H54 (cell line): ENCODE measurements at regions not wholly inside any gene's neighbourhood (a gene's known extent, or its start where the extent isn't known, plus 50 kb on each side); places are given as distances from the start of the nearest gene placed in this dataset.

ENCODE experiments used
- DNase-seq: peaks from one replicate; pipeline ENCODE4 v3.0.0; 2011; ENCODE audit warnings: low spot score, mixed read lengths; ENCODE audit not compliant: insufficient read length
- FAIRE-seq: peaks from 3 replicates; lab custom pipeline; 2011; peaks lifted over from hg19 to GRCh38; lab: Jason Lieb, UNC
- POLR2A ChIP-seq: IDR thresholded peaks from 2 replicates; pipeline ENCODE4 v1.6.1; 2011; ENCODE audit warnings: low read depth, mild to moderate bottlenecking, low read length

DNA sequence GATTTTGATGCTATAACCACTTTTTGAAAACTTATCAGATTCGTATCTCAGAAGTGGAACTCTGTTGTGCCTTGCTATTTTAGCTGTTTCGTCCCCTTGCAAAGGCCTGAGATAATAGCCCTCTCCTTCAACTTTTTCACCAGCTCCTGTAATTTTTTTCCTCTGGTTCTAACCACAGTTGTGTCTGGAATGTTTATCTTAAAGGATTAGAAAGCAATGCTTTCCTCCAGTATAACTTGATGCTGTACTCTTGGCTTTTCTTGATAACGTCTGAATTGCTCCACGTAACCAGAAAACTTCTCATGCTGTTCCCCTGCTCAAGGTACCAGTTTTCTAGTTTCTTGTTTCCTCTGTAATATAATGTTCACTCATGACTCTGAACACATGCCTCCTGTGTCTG lies 209.4 kb downstream of the DTWD2 start:
- no peak for TF ChIP-seq POLR2A
- DNase-seq: no peak
- FAIRE-seq: no peak

DNA sequence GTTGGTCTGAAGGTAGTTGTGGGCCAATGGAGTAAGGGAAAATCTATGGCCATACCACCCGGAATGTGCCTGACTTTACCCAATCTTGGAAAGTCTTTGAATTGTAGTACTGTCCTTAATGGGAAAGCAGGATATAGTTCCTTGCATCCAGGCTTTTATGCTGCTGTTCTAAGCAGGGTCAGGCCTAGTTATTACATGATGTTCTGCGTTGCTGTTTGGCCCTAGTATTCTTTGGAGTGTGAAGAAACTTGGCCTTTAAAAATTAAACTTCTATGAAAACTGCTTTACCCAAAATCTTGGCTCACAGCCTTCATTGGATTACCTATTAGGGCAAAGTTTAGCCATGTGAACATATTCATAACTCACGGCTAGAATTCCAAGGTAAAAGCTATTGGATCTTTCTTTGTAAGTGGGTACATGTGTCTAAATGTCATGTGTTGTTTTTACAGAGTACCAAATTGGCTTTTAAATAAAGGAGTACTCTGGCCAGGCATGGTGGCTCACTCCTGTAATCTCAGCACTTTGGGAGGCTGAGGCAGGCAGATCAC lies 211.1 kb downstream of the DTWD2 start:
- TF ChIP-seq POLR2A: no peak
- FAIRE-seq: no peak

DNA sequence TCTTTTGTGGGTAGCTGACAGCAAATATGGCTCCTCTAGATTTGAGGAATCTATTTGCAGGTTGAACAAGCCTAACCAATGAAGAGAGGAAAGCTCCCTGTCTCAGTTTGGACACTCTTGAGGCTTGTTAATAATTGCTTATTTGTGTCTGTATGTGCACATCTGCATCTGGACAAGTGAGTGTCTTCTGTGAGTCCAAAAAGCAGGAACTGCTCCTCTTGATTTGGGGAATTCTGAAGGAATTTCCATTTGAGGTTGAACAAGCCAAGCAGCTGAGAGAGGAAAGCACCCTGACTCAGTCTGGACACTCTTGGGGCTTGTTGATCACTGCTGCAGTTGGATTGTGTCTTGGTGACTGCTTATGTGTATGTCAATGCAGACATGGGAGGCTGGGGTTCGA lies 211.6 kb downstream of the DTWD2 start:
- FAIRE-seq (no peak), DNase-seq (no peak)
- TF ChIP-seq POLR2A: no peak

More for the DNA sequence above, 211.1 kb downstream of the DTWD2 start:
- no peak for DNase-seq

- FAIRE-seq (no peak), DNase-seq (no peak)
- no peak for TF ChIP-seq POLR2A
Measured at GRCh38 chr5:118775790-118776499, 212.4 kb downstream of the DTWD2 start.

- FAIRE-seq: no peak
- no peak for DNase-seq
- TF ChIP-seq POLR2A: no peak
Measured at GRCh38 chr5:118768607-118769175, 219.7 kb downstream of the DTWD2 start.

DNA sequence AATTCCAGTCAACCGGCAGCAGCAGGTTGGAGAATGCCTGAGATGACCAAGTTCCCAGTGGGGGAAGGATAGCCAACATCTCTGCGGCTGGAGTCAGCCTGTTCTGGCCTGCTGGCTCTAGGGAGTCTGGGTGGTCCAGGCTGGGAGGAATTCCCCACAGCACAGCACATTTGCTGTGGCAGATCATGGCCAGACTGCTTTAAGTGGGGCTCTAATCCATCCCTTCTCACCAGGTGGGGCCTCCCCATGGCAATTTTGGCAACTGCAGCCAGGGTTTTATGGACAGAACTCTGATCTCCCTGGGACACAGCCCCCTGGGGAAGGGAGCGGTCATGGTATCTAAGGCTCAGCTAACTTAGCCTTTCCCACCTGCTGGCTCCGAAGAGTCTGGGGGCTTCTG lies 226.1 kb downstream of the DTWD2 start:
- DNase-seq (no peak), FAIRE-seq (no peak)

DNA sequence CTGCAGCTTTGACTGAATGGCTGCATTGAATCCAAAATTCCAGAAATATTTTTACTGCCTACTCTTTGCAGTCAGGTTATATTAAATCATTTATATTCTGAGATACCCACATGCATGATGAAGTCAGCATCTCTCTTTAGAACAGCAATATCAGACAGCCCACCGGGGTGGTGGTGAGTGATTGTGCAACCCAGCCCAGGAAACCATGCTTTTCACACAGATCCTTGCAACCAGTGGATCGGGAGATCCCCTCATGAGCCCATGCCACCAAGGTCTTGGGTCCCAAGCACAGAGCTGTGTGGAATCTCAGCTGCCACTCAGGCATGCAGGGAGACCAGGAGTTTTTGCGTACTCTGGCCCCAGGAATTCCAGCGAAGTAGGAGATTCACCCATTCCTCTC lies 226.5 kb downstream of the DTWD2 start:
- DNase-seq: no peak
- TF ChIP-seq POLR2A: no peak
- no peak for FAIRE-seq

More for the DNA sequence above, 226.1 kb downstream of the DTWD2 start:
- TF ChIP-seq POLR2A: no peak

GRCh38 chr5:118752969-118753368 lies 235.4 kb downstream of the DTWD2 start:
- DNase-seq (no peak), FAIRE-seq (no peak)

GRCh38 chr5:118736396-118736795 lies 252.0 kb downstream of the DTWD2 start:
- DNase-seq (no peak), FAIRE-seq (no peak)
- no peak for TF ChIP-seq POLR2A

More at GRCh38 chr5:118752969-118753368, 235.4 kb downstream of the DTWD2 start:
- TF ChIP-seq POLR2A: no peak

- no peak for TF ChIP-seq POLR2A
- FAIRE-seq: no peak
- no peak for DNase-seq
Measured at GRCh38 chr5:118733394-118733793, 255.0 kb downstream of the DTWD2 start.

DNA sequence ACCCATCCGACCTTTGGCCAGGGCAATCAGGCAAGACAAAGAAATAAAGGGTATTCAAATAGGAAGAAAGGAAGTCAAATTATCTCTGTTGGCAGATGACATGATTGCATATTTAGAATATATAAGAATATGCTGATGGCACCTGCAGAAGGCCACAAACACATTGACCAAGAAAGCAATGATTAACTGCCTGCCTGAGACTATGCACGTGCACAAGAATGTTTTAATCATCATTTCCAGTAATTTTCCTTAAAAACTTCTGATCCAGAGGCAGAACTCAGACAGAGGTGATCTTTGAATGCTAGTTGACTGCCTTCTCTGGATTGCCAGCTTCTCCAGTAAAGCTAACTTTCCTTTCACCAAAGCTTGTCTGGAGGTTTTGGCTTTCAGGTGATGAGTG lies 260.2 kb downstream of the DTWD2 start:
- DNase-seq (no peak), FAIRE-seq (no peak)
- TF ChIP-seq POLR2A: no peak

GRCh38 chr5:118726891-118727290 lies 261.5 kb downstream of the DTWD2 start:
- no peak for FAIRE-seq
- DNase-seq: no peak
- no peak for TF ChIP-seq POLR2A

DNA sequence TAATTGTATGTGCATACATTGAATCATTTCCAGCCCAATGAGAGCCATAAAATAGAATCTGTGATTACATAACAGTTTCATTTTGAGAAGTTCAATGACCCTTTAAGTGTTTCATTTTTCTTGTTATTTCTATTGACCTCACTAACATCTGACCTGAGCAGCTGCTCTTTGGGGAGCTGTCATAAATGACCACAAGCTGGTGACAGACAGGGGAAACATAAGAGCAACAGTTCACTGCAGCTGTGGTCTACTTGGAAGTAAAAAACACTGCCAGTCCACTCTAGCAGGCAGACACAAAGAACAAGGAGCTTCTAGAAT lies 265.4 kb downstream of the DTWD2 start:
- TF ChIP-seq POLR2A: no peak
- FAIRE-seq (no peak), DNase-seq (no peak)

DNA sequence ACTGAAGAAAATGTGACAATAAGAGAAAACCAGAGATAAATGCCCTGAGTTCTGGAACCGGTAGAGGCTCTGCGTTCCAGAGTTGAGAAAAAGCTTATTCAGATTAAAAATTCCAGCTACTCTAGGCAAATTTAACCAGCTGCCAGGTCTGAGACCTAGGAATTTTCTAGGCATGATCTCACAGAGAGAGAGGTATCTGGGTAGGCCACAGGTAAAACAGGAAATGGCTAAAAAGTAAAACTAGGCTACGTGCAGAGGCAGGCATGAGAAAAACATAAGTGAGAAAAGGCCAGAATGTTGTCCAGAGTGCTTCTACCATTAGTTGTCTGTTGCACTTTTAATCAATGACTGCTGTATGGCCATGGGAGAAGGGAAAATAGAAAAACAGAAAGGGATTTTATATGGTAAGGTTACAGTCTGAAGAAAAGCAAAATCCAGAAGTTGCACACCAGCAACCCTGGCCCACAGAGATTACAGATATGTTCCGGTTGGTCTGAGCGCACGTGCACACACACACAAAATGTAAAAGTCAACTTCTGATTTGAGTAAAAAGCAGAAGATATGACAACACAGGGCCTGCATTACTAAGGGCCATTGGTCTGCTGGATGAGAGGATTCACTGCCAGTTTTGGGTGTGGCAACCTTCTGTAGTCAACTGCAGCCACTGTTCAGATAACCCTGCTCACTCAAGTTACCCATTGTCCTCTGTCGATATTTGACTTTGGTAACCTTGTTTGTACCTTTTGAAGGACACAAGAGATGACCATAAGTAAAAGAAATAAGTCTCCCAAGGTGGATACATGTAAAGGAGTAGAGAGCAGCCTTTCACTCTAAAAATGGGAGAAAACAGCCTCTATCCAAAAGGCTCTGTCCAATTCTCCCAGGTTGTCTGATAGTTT lies 266.0 kb downstream of the DTWD2 start:
- no peak for FAIRE-seq
- TF ChIP-seq POLR2A: no peak

GRCh38 chr5:118711727-118712126 lies 276.6 kb downstream of the DTWD2 start:
- TF ChIP-seq POLR2A: no peak
- no peak for DNase-seq
- no peak for FAIRE-seq

More for the DNA sequence above, 266.0 kb downstream of the DTWD2 start:
- no peak for DNase-seq
